HG03520 (cell line): ENCODE measurements at regions not wholly inside any gene's neighbourhood (a gene's known extent, or its start where the extent isn't known, plus 50 kb on each side); places are given as distances from the start of the nearest gene placed in this dataset.

Experiments used
- ATAC-seq: cut with Tn5 transposase; IDR thresholded peaks from one replicate; pipeline ENCODE4 v1.9.1; 2021; ENCODE audit warnings: mild to moderate bottlenecking, moderate library complexity; ENCODE audit not compliant: unreplicated experiment

DNA sequence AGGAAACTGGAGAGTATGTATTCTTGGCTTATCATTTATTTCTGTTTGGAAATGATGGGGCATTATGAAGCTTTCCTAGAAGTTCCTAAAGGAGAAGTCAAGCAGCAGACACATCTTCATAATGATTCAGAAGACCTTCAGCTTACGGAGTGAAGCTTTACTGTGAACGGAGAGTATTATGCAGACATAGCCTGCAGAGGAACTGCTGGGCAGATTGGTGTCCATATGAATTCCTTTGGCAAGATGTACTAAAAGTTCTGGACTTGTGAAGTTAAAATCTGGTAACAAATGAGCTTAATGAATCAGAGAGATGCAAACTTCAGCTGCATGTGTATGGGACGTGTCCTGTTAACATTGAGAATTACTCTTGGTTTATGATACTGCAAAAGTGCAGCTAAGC is 60.1 kb downstream of the NABP1 start:
- no peak for ATAC-seq

DNA sequence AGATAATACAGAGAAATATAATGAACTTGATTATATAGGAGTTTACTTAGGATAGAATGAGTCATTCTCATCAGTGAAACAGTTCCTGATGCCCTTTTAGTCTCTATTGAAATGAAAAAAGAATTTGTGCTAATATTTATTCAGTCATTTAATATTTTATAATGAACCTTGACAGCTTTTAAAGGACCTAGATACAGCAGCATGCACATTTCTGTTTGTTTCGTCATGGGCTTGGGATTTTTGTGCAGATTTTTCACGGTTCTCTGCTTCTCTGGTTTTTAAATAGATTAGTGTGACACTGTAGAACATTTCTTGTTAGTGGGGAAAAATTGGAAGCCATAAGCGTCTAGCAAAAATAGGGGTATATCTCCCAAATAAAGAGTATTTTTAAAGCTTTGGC is 60.7 kb downstream of the NABP1 start:
- ATAC-seq = no peak

DNA sequence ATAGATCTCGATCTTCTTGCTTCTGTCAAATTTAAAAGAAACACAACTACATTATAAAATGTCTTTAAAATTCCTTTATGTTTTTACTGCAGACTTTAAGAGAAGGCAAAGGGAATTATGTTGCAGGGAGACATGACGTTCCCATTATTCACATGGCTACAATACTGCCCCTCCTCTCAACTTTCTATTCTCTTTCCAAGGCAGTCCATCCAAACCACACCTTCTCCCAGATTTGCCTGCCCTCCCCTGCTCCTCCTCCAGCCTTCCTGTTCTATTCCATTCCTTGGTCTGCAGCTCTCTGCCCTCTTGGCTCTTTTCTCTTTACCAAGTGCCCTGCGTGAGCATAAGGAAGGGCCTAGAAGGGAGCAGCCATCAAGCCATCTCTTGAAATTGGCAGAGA is 61.3 kb downstream of the NABP1 start:
- ATAC-seq = no peak

- peak; percentile 96 for ATAC-seq
These were observed 62.1 kb downstream of the NABP1 start for GRCh38 chr2:191740016-191740419.

DNA sequence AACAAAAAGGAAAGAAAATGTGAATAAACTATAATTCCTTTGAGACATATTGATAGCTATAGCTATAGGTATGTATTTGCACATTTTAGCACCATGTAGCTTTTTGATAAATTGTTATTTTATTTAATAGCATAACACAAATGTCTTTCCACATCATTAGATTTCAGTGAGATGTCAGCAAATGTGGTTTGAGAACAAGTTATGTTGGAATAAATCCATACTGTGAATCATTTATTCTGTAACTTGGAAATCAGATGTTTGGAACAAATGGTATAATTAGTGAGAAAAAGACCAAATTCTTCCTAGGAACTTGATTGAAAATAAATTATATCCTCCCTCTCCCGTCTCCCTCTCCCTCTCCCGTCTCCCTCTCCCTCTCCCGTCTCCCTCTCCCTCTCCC is 62.8 kb downstream of the NABP1 start:
- ATAC-seq = no peak

DNA sequence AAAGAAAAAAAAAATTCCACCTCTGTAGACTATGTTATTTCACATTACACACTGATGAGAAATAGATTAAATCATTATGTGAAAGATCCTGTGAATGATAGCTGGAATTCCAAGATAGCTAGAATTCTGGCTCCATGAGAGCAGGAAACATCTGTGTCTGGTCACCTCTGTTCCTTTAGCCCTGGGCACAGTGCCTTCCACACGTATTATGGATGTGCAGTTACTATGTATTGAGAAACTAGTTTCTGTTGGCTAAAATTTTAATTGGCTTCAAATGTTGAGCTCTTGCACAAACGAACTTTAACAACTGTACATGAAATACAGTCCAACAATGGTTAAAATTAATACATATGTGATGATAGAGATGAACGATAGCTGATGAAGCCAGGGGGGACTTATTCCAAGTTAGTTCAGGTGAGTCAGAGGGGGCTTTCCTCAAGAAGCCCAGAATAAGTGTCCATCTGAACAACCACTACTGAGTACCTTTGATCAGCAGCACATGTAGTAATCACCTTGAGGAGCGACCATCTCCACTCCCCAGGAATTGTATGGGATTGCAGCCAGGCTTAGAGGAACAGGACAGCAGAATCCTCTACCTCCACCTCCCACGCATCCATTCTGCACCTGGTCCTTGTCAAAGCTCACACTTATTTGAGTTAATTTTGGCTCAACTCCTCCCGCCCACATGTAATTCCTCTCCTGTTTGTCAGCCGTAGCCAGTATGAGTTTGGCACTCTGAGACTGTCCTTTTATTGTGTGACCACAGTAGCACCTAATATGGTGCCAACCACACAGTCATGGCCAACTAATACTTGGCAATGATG is 68.6 kb downstream of the NABP1 start:
- ATAC-seq = no peak

- ATAC-seq = no peak
These were observed 69.2 kb downstream of the NABP1 start for GRCh38 chr2:191747170-191747530.

- peak; percentile 22 for ATAC-seq
These were observed 70.1 kb downstream of the NABP1 start for GRCh38 chr2:191748059-191748461.

GRCh38 chr2:191748528-191749180 is 70.7 kb downstream of the NABP1 start:
- ATAC-seq = peak; percentile 81

DNA sequence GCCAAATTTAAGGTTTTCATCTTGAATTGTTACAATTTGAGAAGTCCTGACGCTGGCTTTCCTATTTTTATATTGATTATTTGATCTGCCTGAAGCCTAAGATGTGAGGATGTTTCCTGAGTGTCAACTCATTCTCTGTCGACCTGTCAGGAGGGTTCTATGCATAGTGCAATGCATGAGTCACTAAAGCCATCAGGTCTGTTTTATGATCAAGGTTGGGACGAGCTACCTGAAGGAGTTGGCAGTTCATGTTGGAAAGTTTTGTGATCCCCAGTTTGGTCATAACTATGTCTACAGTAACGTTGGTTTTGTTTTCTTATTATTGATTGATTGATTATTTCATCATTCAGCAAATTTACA is 71.2 kb downstream of the NABP1 start:
- peak; percentile 19 for ATAC-seq

- no peak for ATAC-seq
These were observed 76.2 kb downstream of the NABP1 start for GRCh38 chr2:191754103-191754502.

DNA sequence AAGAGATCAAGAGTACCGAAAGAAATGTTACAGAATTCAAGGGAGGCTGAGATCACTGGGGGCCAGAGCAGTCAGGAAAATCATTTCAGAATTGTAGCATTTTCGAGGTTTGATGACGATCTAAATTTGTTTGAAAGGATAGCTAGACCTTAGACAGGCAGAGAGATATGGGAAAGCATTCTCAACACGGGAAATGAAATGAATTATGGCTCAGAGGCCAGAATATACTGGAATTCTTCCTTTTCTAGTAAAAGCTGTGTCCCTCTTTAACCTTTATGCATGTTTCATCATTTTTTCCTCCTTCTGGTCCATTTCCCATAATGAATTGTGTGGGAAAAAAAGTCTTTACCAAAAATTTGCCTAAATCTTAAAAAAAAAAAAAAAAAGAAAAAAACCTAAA is 78.8 kb downstream of the NABP1 start:
- ATAC-seq = no peak

GRCh38 chr2:191757208-191757607 is 79.3 kb downstream of the NABP1 start:
- ATAC-seq = no peak

DNA sequence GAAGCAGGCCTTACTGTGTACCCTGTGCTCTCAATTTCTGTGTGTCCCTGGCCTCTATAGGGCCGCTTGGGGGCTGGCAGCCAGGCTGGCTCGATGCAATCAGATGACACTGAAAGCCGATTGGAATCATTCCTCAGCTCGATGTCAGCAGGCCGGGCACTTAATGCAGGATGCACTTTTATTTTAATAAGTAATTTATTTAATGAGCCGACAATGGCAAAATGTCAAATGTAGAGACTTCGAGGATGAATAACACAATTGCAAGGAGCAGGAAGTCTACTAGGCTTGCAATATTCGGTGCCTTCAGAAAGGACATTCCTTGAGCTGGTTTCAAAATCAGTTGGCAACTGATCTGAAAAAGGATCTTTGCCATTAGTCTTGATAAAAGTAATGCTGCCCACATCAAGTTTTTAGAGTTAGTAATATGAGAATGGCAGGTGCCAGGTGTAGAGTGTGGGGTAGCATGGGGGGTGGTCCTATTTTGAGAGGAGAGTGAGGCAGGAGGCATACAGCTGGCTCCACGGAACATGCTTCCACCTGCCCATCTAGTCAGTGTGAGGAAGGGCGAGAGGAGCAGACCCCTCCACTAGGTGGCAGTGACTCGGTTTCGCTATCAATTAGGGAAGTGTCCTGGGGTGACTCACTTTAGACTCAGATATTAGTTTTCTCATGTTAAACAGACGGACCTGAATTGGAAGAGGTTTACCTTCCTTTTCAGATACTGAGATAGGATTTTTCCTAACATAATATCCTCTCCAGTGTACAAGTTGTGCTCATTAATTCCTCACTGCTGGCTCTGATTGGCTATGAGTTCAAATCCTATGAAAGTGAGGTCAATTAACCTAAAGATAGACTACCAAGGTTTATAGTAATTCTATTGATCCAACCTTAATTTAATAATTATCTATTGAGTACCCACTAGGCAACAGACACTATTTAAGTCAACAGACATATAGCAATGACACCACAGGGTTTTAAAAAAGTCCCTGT is 80.9 kb downstream of the NABP1 start:
- peak; percentile 100 for ATAC-seq

DNA sequence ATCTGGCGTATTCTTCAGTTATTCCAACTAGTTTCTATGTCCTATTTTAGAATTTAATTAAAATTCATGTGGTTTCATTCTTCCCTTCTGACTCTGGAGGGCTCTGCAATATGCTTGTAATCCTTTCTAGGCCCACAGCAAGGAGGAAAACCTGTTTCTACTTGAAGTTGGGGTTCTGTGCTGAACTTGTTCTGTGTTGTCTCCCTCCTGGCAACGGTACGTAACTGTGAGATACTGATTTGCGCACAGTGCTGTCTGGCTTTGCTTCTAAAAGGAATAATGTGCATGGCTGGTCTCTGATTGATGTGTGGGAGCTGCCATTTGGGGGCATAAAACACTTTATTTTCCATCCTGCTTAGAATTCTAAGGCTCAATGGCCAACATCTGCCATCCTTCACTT is 81.7 kb downstream of the NABP1 start:
- no peak for ATAC-seq

DNA sequence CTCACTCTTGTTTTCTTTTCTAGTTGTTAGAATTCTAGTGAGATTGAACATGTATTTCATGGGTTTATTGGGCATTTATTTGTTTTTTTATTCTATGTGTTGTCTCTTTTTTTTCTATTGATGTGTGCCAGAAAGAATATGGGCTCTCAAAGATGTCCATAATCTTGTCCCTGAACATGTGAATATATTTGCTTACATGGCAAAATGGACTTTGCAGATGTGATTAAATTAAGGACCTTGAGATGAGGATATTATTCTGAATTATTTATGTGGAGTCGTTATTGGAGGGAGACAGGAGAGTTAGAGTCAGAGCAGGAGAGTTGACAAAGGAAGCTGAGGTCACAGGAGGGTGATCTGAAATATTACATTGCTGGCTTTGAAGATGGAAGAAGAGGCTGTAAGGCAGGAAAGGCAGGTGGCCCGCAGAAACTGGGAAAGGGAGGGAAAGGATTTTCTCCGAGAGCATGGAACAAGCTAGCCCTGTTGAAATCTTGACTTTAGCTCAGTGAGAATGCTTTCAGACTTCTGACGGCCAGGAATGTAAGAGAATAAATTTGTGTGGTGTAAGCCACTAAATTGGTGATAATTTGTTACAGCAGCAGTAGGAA is 82.8 kb downstream of the NABP1 start:
- no peak for ATAC-seq

DNA sequence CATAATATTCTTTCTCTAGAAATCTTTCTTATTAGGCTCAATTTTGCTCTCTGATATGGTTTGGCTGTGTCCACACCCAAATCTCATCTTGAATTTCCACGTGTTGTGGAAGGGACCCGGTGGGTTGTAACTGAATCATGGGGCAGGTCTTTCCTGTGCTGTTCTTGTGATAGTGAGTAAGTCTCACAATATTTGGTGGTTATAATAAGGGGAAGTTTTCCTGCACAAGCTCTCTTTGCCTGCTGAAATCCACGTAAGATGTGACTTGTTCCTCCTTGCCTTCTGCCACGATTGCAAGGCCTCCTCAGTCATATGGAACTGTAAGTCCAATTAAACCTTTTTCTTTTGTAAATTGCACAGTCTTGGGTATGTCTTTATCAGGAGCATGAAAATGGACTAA is 73.8 kb downstream of the CAVIN2 start:
- ATAC-seq = no peak

DNA sequence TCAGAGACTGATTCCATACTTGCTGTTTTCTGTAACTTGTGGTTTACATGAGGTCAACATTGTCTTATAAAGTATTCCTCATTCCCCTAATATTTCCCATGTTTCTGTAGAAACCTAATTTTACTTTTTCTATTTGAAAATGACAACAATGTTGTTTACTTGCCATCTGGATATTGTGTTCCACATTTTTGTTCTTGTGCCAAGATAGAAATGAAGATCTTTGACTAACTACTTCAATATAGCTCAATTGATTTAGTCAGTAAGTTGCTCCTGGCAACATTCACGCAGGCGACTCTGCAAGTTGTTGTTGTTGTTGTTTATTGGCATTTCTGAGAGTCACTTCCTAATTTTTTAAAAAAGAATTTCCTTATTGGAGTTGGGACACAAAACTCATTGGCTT is 69.5 kb downstream of the CAVIN2 start:
- no peak for ATAC-seq

GRCh38 chr2:191778041-191778440 is 68.8 kb downstream of the CAVIN2 start:
- no peak for ATAC-seq

GRCh38 chr2:191782351-191782750 is 64.5 kb downstream of the CAVIN2 start:
- no peak for ATAC-seq

DNA sequence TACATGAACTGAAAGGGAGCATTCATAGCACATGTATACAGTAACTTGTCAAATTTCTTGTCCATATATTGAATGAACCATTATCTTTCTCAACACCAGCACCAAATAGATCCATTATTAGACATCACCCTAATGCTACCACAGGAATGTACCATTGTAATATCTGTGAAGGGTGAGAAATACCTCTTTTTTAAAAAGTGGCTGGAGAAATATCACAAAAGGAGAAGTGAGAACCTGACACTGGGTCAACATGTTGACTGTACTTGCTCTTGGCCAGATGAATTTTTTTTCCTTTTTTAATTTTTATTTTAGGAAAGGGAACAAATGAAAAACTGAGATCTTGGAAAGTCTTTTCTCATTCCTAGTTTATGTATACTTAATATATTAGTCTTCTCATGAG is 63.5 kb downstream of the CAVIN2 start:
- ATAC-seq = peak; percentile 72
